NCI-H2171 treated with DMSO at 0.1 percent for 48 hours (cell line): ENCODE measurements at regions not wholly inside any gene's neighbourhood (a gene's known extent, or its start where the extent isn't known, plus 50 kb on each side); places are given as distances from the start of the nearest gene placed in this dataset.
"Not testable (repeated sequence)": the region's sequence is repeated elsewhere in the genome, so short reads cannot be mapped to it uniquely, and the experiment has no call there.

Experiments
- DNase-seq: peaks from one replicate; lab custom pipeline; 2025; lab: John Stamatoyannopoulos, UW

GRCh38 chr11:109480251-109480650 is 58.3 kb downstream of the C11orf87 start:
- DNase-seq: no peak

- DNase-seq: no peak
These were observed 64.1 kb downstream of the C11orf87 start for GRCh38 chr11:109486129-109486528.

GRCh38 chr11:109490953-109491635 is 69.1 kb downstream of the C11orf87 start:
- no peak for DNase-seq

GRCh38 chr11:109506115-109506514 is 84.1 kb downstream of the C11orf87 start:
- no peak for DNase-seq

GRCh38 chr11:109507331-109507730 is 85.3 kb downstream of the C11orf87 start:
- DNase-seq: peak; percentile 65

GRCh38 chr11:109507836-109508561 is 86.0 kb downstream of the C11orf87 start:
- peak; percentile 59 for DNase-seq

GRCh38 chr11:109508943-109509342 is 87.0 kb downstream of the C11orf87 start:
- DNase-seq: no peak

- no peak for DNase-seq
These were observed 88.3 kb downstream of the C11orf87 start for GRCh38 chr11:109510316-109510715.

GRCh38 chr11:109511598-109511997 is 89.6 kb downstream of the C11orf87 start:
- no peak for DNase-seq

- no peak for DNase-seq
These were observed 90.3 kb downstream of the C11orf87 start for GRCh38 chr11:109512249-109512648.

GRCh38 chr11:109512680-109513079 is 90.7 kb downstream of the C11orf87 start:
- DNase-seq: no peak

GRCh38 chr11:109514313-109515018 is 92.5 kb downstream of the C11orf87 start:
- DNase-seq: no peak

GRCh38 chr11:109519253-109519652 is 97.3 kb downstream of the C11orf87 start:
- no peak for DNase-seq

- DNase-seq: no peak
These were observed 99.6 kb downstream of the C11orf87 start for GRCh38 chr11:109521571-109522086.

GRCh38 chr11:109522116-109522755 is 100.2 kb downstream of the C11orf87 start:
- DNase-seq: no peak

GRCh38 chr11:109525636-109526035 is 103.6 kb downstream of the C11orf87 start:
- DNase-seq: not testable (repeated sequence)

GRCh38 chr11:109526061-109526460 is 104.1 kb downstream of the C11orf87 start:
- DNase-seq: no peak

- no peak for DNase-seq
These were observed 104.9 kb downstream of the C11orf87 start for GRCh38 chr11:109526931-109527330.

GRCh38 chr11:109527496-109527895 is 105.5 kb downstream of the C11orf87 start:
- DNase-seq: no peak

GRCh38 chr11:109547356-109548027 is 125.5 kb downstream of the C11orf87 start:
- DNase-seq: no peak

- no peak for DNase-seq
These were observed 130.4 kb downstream of the C11orf87 start for GRCh38 chr11:109552376-109552775.

GRCh38 chr11:109553284-109553683 is 131.3 kb downstream of the C11orf87 start:
- DNase-seq: no peak
